Osteoblast (primary cell): ENCODE measurements at regions not wholly inside any gene's neighbourhood (a gene's known extent, or its start where the extent isn't known, plus 50 kb on each side); places are given as distances from the start of the nearest gene placed in this dataset.

Experiments used
- DNase-seq: peaks from one replicate; pipeline ENCODE4 v3.0.0; 2011; ENCODE audit warnings: low spot score, mixed read lengths; ENCODE audit not compliant: insufficient read length; ENCODE audit errors: missing footprints
- H2AFZ ChIP-seq: 2 replicates; pipeline ENCODE4 v1.6.0; 2011; ENCODE audit warnings: mild to moderate bottlenecking, low read length
- H3K27ac ChIP-seq: 2 replicates; pipeline ENCODE4 v1.5.1; 2011; ENCODE audit warnings: mild to moderate bottlenecking, low read depth, low read length, moderate library complexity
- H3K27me3 ChIP-seq: 2 replicates; pipeline ENCODE4 v1.6.0; 2012; ENCODE audit warnings: mild to moderate bottlenecking, control low read depth, inconsistent platforms, low read length, moderate library complexity; ENCODE audit not compliant: insufficient read depth
- H3K36me3 ChIP-seq: 2 replicates; pipeline ENCODE4 v1.5.1; 2011; ENCODE audit warnings: mild to moderate bottlenecking, low read length, control low read depth, moderate library complexity; ENCODE audit not compliant: insufficient read depth
- H3K4me1 ChIP-seq: 2 replicates; pipeline ENCODE4 v1.5.1; 2011; ENCODE audit warnings: mild to moderate bottlenecking, low read length, control low read depth, moderate library complexity; ENCODE audit not compliant: insufficient read depth
- H3K4me2 ChIP-seq: 2 replicates; pipeline ENCODE4 v1.6.0; 2011; ENCODE audit warnings: mild to moderate bottlenecking, low read length; ENCODE audit not compliant: insufficient read depth
- H3K4me3 ChIP-seq: fragments of 200-600 bp; sonication (generic); 3 replicates; pipeline ENCODE4 v1.5.1; 2012; ENCODE audit warnings: mild to moderate bottlenecking, low read length, inconsistent platforms; ENCODE audit not compliant: insufficient read depth
- H3K79me2 ChIP-seq: 2 replicates; pipeline ENCODE4 v1.6.0; 2012; ENCODE audit warnings: mild to moderate bottlenecking, low read length, control low read depth, inconsistent platforms; ENCODE audit not compliant: insufficient read depth
- H3K9me3 ChIP-seq: 2 replicates; pipeline ENCODE4 v1.5.1; 2011; ENCODE audit warnings: low read depth, low read length, control low read depth
- H4K20me1 ChIP-seq: 2 replicates; pipeline ENCODE4 v1.6.0; 2012; ENCODE audit warnings: mild to moderate bottlenecking, low read length, control low read depth; ENCODE audit not compliant: insufficient read depth
- TF ChIP-seq, protein P1 (sequence below): IDR thresholded peaks from 2 replicates; pipeline ENCODE4 v1.5.1; 2011; ENCODE audit warnings: mild to moderate bottlenecking, low read depth, low read length, moderate library complexity; ENCODE audit errors: extremely low read depth

GRCh38 chr18:27752944-27753343, 424.0 kb downstream of the CDH2 start:
- Histone ChIP-seq H3K27ac (no peak overlapping the region), H3K9me3 (no peaks in the 10 kb centered on the region), H3K79me2 (no peaks in the 10 kb centered on the region), H3K4me3 (no peak overlapping the region), H4K20me1 (no peaks in the 10 kb centered on the region), H3K4me1 (peaks cover 4% of the 10 kb centered on the region), H3K27me3 (no peaks in the 10 kb centered on the region), H3K36me3 (no peaks in the 10 kb centered on the region), H2AFZ (no peak overlapping the region), H3K4me2 (no peak overlapping the region)
- DNase-seq = no peak
- TF ChIP-seq, protein P1, sequence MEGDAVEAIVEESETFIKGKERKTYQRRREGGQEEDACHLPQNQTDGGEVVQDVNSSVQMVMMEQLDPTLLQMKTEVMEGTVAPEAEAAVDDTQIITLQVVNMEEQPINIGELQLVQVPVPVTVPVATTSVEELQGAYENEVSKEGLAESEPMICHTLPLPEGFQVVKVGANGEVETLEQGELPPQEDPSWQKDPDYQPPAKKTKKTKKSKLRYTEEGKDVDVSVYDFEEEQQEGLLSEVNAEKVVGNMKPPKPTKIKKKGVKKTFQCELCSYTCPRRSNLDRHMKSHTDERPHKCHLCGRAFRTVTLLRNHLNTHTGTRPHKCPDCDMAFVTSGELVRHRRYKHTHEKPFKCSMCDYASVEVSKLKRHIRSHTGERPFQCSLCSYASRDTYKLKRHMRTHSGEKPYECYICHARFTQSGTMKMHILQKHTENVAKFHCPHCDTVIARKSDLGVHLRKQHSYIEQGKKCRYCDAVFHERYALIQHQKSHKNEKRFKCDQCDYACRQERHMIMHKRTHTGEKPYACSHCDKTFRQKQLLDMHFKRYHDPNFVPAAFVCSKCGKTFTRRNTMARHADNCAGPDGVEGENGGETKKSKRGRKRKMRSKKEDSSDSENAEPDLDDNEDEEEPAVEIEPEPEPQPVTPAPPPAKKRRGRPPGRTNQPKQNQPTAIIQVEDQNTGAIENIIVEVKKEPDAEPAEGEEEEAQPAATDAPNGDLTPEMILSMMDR = no peak

GRCh38 chr18:27750923-27751322, 426.0 kb downstream of the CDH2 start:
- Histone ChIP-seq H3K27me3 (no peaks in the 10 kb centered on the region), H3K27ac (no peak overlapping the region), H3K36me3 (no peaks in the 10 kb centered on the region), H4K20me1 (no peaks in the 10 kb centered on the region), H3K4me1 (peaks cover 4% of the 10 kb centered on the region), H3K9me3 (no peaks in the 10 kb centered on the region), H2AFZ (no peak overlapping the region), H3K4me2 (no peak overlapping the region), H3K4me3 (no peak overlapping the region), H3K79me2 (no peaks in the 10 kb centered on the region)
- TF ChIP-seq, protein P1 = no peak
- no peak for DNase-seq

GRCh38 chr18:27750014-27750413, 426.9 kb downstream of the CDH2 start:
- Histone ChIP-seq H2AFZ (no peak overlapping the region), H3K4me1 (peaks cover 4% of the 10 kb centered on the region), H3K4me2 (no peak overlapping the region), H3K36me3 (no peaks in the 10 kb centered on the region), H4K20me1 (no peaks in the 10 kb centered on the region), H3K27ac (no peak overlapping the region), H3K27me3 (no peaks in the 10 kb centered on the region), H3K9me3 (no peaks in the 10 kb centered on the region), H3K4me3 (no peak overlapping the region), H3K79me2 (no peaks in the 10 kb centered on the region)
- TF ChIP-seq, protein P1 = peak; percentile 96
- peak; percentile 71 for DNase-seq

DNA sequence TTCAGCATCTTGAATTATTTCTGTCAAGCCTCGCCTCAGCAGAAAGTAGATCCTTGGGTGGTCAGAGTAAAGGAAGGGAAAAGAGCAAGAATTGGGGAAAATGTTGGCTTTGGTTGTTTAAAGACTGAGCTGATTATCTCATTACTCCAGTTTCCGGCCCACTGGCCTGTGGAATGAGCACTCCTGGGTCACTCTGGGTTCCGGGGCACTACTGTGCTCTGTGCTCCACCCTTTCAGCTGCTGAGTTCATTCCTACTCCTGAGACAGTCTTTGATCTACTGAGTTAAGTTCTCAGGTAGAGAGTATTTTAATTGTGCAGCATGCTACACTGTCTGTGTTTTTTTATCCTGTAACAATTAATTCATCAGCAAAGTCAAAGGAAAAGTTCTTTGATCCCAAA, 427.7 kb downstream of the CDH2 start:
- Histone ChIP-seq H3K79me2 (no peaks in the 10 kb centered on the region), H3K36me3 (no peaks in the 10 kb centered on the region), H3K4me2 (no peak overlapping the region), H3K27ac (no peak overlapping the region), H4K20me1 (no peaks in the 10 kb centered on the region), H3K4me1 (peaks cover 4% of the 10 kb centered on the region), H2AFZ (no peak overlapping the region), H3K9me3 (no peaks in the 10 kb centered on the region), H3K4me3 (no peak overlapping the region), H3K27me3 (no peaks in the 10 kb centered on the region)
- TF ChIP-seq, protein P1 = no peak
- no peak for DNase-seq
